Panc1 (cell line): ENCODE measurements at regions not wholly inside any gene's neighbourhood (a gene's known extent, or its start where the extent isn't known, plus 50 kb on each side); places are given as distances from the start of the nearest gene placed in this dataset.

ENCODE experiments used
- POLR2AphosphoS5 ChIP-seq: IDR thresholded peaks from 2 replicates; pipeline ENCODE4 v1.6.1; 2012; ENCODE audit warnings: mild to moderate bottlenecking, low read depth, low read length, moderate library complexity
- SIN3A ChIP-seq: IDR thresholded peaks from 2 replicates; pipeline ENCODE4 v1.6.1; 2012; ENCODE audit warnings: low read depth, mild to moderate bottlenecking, low read length, moderate library complexity, borderline replicate concordance; ENCODE audit not compliant: insufficient read depth
- TCF7L2 ChIP-seq: IDR thresholded peaks from 2 replicates; pipeline ENCODE4 v1.6.1; 2011; ENCODE audit warnings: mild to moderate bottlenecking, low read depth, low read length, inconsistent platforms
- TF ChIP-seq, protein P1 (sequence below): fragments of 450-650 bp; IDR thresholded peaks from 2 replicates; pipeline ENCODE4 v1.5.1; 2017; ENCODE audit warnings: mild to moderate bottlenecking
- TF ChIP-seq, protein P2 (sequence below), 2 experiments: IDR thresholded peaks; 2 replicates each; pipeline ENCODE4 v1.6.1; 2011 to 2012; ENCODE audit warnings: low read depth in 2 of 2, control low read depth in 1 of 2, low read length in 1 of 2, mild to moderate bottlenecking in 1 of 2, moderate library complexity in 1 of 2; ENCODE audit not compliant: insufficient read depth in 1 of 2

DNA sequence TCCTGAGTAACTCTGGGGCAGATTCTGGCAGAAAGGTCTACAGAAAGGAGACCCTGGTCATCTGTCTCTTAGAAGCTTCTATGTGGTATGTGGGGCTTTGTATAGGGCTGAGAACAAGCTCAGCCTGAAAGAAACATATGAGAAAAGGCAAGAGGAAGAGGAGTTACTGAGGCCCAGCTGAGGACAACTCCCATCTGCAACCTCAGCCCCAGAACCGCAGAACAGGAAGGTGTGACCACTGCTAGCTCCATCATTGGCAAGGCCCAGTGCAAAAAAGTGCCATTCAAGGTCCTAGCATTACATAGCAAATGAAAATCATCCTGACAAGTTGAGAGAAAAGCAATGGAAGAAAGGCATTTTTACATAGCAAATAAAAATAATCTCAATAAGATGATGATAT, 503.8 kb downstream of the NPHP4 start:
- TF ChIP-seq, protein P1, sequence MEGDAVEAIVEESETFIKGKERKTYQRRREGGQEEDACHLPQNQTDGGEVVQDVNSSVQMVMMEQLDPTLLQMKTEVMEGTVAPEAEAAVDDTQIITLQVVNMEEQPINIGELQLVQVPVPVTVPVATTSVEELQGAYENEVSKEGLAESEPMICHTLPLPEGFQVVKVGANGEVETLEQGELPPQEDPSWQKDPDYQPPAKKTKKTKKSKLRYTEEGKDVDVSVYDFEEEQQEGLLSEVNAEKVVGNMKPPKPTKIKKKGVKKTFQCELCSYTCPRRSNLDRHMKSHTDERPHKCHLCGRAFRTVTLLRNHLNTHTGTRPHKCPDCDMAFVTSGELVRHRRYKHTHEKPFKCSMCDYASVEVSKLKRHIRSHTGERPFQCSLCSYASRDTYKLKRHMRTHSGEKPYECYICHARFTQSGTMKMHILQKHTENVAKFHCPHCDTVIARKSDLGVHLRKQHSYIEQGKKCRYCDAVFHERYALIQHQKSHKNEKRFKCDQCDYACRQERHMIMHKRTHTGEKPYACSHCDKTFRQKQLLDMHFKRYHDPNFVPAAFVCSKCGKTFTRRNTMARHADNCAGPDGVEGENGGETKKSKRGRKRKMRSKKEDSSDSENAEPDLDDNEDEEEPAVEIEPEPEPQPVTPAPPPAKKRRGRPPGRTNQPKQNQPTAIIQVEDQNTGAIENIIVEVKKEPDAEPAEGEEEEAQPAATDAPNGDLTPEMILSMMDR: no peak
- TF ChIP-seq, protein P2, sequence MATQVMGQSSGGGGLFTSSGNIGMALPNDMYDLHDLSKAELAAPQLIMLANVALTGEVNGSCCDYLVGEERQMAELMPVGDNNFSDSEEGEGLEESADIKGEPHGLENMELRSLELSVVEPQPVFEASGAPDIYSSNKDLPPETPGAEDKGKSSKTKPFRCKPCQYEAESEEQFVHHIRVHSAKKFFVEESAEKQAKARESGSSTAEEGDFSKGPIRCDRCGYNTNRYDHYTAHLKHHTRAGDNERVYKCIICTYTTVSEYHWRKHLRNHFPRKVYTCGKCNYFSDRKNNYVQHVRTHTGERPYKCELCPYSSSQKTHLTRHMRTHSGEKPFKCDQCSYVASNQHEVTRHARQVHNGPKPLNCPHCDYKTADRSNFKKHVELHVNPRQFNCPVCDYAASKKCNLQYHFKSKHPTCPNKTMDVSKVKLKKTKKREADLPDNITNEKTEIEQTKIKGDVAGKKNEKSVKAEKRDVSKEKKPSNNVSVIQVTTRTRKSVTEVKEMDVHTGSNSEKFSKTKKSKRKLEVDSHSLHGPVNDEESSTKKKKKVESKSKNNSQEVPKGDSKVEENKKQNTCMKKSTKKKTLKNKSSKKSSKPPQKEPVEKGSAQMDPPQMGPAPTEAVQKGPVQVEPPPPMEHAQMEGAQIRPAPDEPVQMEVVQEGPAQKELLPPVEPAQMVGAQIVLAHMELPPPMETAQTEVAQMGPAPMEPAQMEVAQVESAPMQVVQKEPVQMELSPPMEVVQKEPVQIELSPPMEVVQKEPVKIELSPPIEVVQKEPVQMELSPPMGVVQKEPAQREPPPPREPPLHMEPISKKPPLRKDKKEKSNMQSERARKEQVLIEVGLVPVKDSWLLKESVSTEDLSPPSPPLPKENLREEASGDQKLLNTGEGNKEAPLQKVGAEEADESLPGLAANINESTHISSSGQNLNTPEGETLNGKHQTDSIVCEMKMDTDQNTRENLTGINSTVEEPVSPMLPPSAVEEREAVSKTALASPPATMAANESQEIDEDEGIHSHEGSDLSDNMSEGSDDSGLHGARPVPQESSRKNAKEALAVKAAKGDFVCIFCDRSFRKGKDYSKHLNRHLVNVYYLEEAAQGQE (IDR thresholded peaks at IDR 0.05; ENCODE audit: insufficient read depth in 1 of 2, low read depth in 2 of 2, low read length in 1 of 2): no peak
- TF ChIP-seq POLR2AphosphoS5: no peak
- no peak for TF ChIP-seq TCF7L2
- TF ChIP-seq SIN3A: no peak
